Activated CD8-positive, alpha-beta memory T cell treated with anti-CD3 and anti-CD28 coated beads for 4 hours (primary cell): ENCODE measurements at regions not wholly inside any gene's neighbourhood (a gene's known extent, or its start where the extent isn't known, plus 50 kb on each side); places are given as distances from the start of the nearest gene placed in this dataset.
"Not testable (repeated sequence)": the region's sequence is repeated elsewhere in the genome, so short reads cannot be mapped to it uniquely, and the experiment has no call there.

Source experiments
- DNase-seq, 2 donors: peaks; one replicate each; pipeline ENCODE4 v3.0.0-alpha.2; 2020; ENCODE audit warnings: low read depth in 2 of 2

DNA sequence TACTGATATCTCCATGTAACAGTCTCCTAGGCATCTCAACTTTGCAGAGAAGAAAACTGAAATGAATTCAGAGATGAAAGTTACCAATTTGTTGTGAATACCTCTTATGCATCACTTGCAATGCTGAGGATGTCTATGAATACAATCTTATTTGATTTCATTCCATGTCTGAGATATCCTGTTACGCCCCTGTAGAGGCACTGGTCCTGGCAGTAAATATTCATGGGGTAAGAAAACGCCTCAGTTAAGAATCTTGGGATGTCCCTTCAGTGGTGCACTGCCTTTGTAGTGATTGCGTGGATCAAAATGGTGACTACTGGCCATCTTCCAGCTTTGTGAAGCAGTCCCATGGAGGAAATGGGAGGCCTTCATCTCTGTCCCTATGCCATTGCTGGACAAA is 229.1 kb upstream of the C9orf72 start:
- no peak for DNase-seq

GRCh38 chr9:27808864-27809263 is 235.6 kb upstream of the C9orf72 start:
- DNase-seq = no peak

- no peak for DNase-seq
These were observed 244.5 kb upstream of the C9orf72 start for GRCh38 chr9:27817747-27818146.

DNA sequence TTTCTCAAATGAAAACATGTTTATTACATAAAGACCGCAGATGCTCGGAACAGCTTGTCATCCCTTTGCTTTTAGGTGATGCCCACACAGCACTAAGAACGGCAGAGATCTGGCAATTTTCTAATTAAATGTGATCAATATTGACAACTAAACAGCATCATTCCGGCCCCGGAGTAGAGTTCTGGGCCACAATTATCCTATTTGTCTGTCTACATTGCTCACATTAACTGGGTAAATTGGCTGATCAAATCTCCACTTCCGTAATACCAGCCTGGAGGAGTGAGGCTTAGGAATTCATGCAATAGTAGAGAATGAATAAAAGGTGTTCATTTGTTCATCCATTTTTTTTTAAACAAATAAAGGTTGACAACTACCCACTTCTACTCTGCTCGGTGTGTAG is 245.1 kb upstream of the C9orf72 start:
- DNase-seq = no peak

DNA sequence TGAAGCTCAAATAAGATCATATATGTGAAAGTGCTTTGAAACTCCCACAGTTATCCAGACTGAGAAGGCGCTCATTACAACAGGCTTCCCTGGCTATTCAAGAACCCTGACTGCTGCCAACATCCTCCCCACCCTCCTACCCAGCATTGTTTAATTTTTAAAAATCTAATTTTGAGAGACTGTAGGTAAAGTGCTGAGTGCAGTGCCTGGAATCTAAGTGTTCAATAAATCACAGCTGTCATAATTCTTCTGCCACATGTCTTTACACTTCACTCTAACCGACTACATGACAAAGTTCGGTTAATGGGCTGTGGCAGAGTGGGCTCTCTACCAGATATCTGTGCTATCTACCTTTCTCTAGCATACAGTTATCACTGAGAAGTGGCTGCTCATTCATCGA is 255.6 kb upstream of the C9orf72 start:
- no peak for DNase-seq

- no peak for DNase-seq
These were observed 256.3 kb upstream of the C9orf72 start for GRCh38 chr9:27829621-27830020.

- not testable (repeated sequence) for DNase-seq
These were observed 258.8 kb upstream of the C9orf72 start for GRCh38 chr9:27832108-27832507.

GRCh38 chr9:27835286-27835685 is 262.0 kb upstream of the C9orf72 start:
- DNase-seq = no peak

GRCh38 chr9:27835746-27836145 is 262.5 kb upstream of the C9orf72 start:
- DNase-seq = no peak

DNA sequence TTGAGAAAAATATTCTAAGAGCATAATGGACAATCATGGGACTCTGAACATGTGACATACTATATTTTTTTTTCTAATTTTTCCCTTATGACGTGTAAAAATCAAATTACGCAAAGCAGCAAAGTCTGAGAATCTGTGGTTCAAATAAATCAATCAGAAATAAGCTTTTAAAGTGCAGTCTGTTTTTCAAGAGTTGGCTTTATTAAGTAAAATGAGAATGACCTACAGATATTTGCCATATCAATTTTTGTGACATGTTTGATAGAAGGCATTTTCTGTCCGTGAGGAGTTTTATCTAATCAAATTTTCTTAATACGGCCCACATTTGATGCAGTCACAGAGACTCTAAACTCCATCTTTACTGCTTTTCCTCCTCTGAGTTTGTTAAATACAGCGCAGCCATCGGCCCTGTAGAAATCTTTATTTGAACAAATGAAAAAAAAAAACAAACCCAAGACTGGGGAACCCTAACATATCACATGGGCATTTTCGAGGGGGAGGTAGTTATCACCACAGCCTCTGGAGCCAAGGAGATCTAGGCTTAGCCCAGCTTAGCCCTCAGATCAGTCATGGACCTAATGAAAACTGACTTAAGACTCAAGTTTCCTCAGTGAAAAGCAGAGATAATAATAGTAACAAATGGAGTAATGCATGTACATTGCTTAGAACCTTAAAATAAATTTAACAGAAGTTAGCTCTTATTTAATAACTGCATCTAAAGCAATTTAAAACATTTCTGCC is 263.6 kb upstream of the C9orf72 start:
- no peak for DNase-seq

- no peak for DNase-seq
These were observed 265.6 kb upstream of the C9orf72 start for GRCh38 chr9:27838876-27839275.

DNA sequence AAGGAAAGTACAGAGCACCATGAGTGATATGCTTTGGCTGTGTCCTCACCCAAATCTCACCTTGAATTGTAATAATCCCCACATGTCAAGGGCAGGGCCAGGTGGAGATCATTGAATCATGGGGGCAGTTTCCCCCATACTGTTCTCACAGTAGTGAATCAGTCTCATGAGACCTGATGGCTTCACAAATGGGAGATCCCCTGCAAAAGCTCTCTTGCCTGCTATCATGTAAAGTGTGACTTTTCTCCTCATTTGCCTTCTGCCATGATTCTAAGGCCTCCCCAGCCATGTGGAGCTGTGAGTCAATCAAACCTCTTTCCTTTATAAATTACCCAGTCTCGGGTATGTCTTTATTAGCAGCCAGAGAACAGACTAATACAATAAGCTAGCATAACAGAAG is 266.5 kb upstream of the C9orf72 start:
- not testable (repeated sequence) for DNase-seq

DNA sequence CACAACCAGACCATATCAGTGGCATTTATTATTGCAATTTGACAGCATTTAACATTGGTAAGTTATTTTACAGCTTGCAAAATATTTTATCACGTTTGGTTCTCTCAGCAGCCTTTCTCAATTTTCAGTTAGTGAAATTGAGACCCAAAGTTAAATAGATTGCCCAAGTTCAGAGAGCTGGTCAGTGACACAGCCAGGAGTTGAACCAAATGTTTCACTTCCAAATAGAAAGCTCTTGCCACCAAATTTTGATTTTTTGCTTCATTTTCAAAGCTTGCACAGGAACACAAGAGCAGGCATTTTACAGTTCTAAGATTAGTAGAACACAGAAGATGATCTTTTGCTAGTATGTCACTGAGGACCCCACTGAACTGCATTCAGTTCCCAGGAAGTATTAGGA is 271.5 kb upstream of the C9orf72 start:
- no peak for DNase-seq

DNA sequence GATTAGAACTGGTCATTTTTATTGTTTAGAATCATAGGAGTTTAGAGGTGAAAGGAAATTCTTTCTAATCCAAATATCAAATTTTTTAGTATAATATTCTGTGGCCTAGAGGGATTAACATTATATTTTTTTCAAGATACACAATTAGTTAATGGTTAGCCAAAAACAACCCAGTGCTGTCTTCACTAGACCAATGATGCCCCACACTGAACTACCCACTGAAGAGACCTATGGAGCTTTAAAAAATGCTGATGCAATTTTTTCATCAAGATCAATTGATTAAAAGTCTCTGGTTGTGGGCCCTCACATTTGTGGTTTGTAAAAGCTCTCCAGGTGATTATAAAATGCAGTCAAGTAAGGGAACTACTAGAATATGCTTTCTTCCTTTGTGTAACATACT is 274.1 kb upstream of the C9orf72 start:
- DNase-seq = no peak

DNA sequence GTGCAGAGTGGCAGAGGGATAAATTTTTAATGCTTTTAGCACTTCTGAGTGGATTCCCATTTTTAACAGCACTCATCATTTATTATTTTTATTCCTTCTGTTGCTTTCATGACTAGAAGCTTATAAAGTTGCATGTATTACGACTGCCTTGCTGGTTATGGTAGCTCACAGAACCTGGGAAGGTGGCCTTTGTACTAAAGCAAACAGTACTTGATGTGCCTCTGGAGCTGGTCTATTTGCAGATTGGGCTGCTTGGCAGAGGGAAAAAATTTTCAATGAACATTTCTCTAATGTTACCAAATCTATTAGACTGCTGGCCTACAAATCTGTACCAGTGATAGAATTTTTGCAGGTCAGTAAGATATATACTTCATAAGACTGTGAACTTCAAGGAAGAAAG is 274.5 kb upstream of the C9orf72 start:
- DNase-seq = no peak

- DNase-seq = no peak
These were observed 275.0 kb upstream of the C9orf72 start for GRCh38 chr9:27848315-27848714.

DNA sequence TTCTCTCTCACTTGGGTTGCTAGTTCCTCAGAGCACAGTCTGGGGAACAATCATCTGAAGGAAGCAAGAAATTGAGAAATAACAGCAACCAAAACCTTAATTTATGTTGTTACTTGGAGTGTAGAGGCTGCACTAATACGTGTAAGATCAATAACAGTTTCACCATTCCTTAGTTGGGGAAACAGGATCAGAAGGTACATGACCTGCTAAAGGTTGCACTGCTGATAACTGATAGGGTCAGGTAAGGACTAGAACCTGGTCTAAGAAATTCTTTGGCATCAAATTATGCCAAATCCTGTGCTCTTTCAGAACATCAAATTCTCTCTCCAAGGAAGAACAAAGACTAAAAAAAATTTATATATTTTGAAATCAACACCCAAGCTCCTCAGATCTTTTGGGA is 278.6 kb upstream of the C9orf72 start:
- no peak for DNase-seq

DNA sequence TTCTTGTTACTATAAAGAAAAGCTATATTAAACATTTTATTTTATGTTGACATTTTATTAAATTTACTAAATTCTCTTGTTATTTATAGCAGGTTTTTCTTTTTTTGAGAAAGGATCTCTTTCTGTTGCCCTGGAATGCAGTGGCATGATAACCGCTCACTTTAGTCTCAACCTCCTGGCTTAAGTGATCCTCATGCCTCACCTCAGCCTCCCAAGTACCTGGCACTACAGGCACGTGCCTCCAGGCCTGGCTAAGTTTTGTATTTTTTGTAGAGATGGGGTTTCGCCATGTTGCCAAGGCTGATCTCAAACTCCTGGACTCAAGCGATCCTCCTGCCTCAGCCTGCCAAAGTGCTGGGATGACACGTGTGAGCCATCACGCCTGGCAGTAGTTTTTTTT is 280.2 kb upstream of the C9orf72 start:
- DNase-seq = no peak

DNA sequence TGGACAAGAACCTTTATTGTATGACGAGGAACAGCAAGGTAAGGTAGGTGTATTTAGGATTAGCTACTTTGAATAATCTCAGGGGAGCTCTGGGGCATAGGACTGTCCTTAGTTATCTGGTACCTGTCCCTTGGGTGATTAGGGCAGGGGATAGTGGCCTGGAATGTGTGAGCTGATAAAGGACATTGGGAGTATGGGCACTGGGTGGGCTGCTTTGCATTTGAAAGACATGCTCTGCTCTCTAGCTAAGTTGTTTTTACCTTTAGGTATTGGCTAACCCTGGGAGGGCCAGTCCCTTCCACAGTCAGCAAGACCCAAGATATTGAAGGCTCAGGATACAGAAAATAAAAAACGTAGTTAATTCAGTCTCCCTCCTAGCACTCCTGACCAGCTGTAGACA is 282.8 kb upstream of the C9orf72 start:
- no peak for DNase-seq

DNA sequence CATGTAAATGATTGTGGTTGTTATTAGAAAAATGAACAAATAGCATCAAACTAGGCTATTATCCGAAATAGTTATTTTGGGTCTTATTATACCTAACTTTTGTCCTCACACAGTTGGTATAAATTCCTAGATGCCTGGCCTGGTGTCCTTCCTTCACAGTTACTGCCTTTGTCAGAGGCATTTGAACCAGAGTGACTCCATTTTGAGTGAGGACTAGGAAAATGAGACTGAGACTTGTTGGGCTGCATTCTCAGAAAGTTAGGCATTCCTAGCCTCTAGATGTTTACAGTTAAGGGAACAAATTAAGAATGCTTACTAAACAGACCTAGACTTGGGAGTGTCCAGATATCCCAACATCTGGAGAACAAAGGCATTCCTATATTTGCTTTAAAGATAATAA is 283.5 kb upstream of the C9orf72 start:
- no peak for DNase-seq

DNA sequence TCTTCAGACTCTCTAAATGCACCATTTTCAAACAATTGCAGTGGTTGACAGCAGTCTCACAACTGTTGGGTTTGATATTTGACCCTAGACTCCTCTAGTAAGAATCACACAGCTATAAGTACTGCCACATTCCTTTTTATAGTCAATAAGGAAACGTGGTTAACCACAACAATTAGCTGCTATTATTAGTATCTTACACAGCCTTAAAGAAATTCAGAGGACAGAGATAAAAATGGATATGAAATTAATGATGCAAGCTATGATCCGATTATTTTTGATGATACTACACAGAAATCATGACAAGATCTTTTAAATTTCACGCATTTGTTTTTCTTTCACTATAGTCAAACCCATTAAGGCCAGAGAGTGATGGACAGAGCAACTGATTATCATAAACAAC is 288.6 kb upstream of the C9orf72 start:
- DNase-seq = no peak

GRCh38 chr9:27864644-27865438 is 291.6 kb upstream of the C9orf72 start:
- DNase-seq = no peak

DNA sequence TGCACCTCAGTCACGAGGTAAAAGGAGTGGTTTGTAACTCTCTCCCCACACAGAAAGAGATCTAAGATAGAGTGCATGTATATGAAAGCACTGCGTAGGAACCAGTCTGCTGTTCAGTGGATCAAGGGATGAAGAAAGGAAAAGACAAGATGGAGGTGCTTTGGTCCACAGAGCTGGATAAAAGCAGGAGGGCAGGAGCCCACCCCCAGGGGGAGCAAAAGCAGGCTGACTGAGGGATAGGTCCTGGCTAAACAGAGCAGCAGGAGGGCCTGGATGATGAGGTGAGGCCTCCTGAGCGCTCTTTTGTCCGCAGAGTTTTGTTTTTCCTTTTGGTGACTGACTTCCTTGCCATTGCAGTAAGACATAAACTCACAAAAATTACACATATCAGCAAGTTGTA is 293.5 kb upstream of the C9orf72 start:
- DNase-seq = no peak
